Fibroblast of peridontal ligament (primary cell): ENCODE measurements at regions not wholly inside any gene's neighbourhood (a gene's known extent, or its start where the extent isn't known, plus 50 kb on each side); places are given as distances from the start of the nearest gene placed in this dataset.
"Not testable (repeated sequence)": the region's sequence is repeated elsewhere in the genome, so short reads cannot be mapped to it uniquely, and the experiment has no call there.

ENCODE experiments used
- DNase-seq: peaks from one replicate; pipeline ENCODE4 v3.0.0-alpha.2; 2010; ENCODE audit errors: extremely low read depth

GRCh38 chr4:162469977-162470376, 306.2 kb upstream of the FSTL5 start:
- no peak for DNase-seq

DNA sequence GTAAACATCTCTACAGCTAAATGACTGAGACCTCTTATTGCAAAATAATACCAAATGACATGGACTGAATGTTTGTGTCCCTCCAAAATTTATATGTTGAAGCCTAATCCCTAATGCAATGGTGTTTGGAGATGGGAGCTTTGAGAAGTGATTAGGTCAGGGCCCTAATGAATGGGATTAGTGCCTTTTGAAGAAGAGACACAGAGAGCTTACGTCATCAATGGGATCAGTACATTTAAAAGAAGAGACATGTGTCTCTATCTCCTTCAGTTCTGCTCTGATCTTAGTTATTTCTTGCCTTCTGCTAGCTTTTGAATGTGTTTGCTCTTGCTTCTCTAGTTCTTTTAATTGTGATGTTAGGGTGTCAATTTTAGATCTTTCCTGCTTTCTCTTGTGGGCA, 301.6 kb upstream of the FSTL5 start:
- DNase-seq, result not testable (repeated sequence)

DNA sequence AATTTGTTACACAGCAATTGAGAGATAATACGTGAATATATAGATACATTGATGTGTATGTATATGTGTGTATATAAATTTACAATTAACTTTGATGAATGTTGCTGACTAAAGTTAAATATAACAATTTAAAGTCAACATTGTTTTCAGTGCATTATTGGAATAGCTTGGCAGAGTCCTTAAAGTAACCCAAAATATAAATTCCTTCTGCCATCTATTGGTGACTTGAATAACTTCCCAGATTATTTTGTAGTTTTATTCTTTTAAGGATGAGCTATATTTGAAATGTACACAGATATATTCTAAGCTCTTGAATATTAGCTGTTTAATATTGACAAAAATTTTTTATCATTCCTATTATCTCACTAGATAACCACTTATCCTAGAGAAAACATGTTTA, 298.2 kb upstream of the FSTL5 start:
- DNase-seq, result no peak

- no peak for DNase-seq
Measured at GRCh38 chr4:162458051-162458450, 294.3 kb upstream of the FSTL5 start.

- DNase-seq, result no peak
Measured at GRCh38 chr4:162457071-162457865, 293.5 kb upstream of the FSTL5 start.

DNA sequence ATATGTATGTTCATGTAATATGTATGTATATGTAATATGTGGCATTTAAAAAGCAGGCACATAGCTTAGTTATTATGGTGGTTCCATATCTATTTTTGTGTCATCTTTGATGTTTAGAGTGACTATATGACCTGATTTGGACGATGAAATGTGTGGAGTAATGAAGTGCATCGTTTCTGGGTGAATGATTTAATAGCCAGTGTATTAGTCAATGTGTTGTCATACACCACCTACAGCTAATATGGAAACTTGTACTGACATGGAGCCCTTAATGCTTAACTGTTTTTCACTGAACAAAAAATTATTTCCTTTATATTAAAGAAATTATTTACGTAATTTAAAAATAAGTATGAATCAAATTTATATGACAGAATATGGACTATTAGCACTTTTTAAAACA, 292.3 kb upstream of the FSTL5 start:
- no peak for DNase-seq

DNA sequence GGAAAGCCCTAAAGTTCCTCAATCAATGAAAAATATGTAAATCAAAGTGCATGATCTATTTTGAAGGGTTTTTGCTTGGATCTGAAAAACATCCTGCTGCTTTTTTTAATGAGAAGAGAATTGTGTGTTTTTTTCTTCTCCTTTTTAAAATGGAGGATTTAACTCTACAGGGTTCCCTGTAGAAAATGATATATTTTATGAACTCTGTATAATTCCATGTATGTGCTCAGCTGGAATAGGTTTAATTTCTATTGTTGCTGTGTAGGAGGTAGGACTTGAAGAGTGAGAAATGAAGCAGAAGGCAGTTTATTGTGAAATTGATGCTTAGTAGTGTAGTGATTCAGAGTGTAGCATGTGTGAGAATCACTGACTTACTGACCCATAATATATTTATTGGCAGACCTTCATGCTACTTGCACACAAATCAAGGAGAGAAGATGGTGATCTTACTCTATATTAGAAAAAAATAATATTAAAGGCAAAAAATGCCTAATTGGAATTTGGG, 286.8 kb upstream of the FSTL5 start:
- DNase-seq, result no peak

DNA sequence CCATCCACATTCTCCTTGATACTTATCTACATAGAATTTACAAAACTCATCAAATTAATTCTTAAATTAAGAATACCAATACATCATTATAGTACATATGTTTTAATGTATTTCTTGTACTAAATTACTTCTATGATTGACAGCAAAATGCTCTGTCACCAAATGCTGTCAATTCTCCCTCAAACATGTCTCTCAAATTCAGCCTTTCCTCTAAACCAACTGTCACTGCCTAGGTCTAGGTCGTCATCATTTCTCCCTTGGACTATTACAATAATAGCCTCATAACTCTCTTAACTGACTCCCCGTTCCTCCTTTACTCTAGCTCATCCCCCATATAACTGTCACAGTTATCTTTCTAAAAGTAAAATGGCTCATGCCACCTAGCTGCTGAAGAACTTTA, 279.7 kb upstream of the FSTL5 start:
- DNase-seq, result no peak

GRCh38 chr4:162442128-162442527, 278.3 kb upstream of the FSTL5 start:
- DNase-seq, result no peak

- DNase-seq, result no peak
Measured at GRCh38 chr4:162422312-162422711, 258.5 kb upstream of the FSTL5 start.

DNA sequence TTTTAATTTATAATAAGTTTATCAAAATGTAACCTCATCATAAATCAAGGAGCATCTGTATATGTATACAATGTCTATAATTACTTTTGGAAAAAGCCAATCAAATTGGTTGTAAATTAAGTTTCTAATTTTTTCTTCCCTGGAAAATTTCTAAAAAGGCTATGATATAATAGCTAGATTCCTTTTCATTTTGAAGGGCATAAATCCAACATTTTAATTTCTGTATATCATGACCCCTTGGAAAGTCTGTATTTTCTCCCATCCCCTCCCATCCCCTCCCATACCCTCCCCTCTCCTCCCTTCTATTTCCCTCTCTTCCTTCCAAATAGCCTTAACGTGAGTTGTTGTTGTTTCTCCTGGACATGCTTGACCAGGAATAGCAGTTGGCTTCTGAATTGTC, 247.1 kb upstream of the FSTL5 start:
- no peak for DNase-seq

GRCh38 chr4:162409048-162409447, 245.2 kb upstream of the FSTL5 start:
- DNase-seq, result no peak

DNA sequence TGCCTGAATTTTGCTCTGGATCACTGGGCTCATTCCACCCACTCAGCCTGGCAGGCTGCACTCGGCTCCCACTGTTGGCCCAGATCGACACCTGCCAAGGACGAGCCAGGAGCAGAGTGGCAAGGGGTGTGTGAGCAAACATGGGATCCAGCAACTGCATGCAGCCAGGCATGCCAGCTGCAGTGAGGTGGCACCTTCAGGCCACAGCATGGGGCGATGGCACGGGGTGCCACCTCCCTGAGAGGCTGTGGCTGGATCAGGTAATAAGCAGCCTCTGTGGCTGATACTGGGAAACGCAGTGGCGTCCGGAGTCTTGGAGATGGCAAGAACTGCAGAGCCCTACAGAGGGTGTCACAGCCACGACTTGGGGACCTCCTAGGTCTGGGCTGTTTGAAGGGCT, 244.5 kb upstream of the FSTL5 start:
- no peak for DNase-seq

GRCh38 chr4:162406637-162407365, 243.0 kb upstream of the FSTL5 start:
- DNase-seq, result no peak

GRCh38 chr4:162403932-162404331, 240.1 kb upstream of the FSTL5 start:
- DNase-seq, result no peak

- DNase-seq, result no peak
Measured at GRCh38 chr4:162403419-162403818, 239.6 kb upstream of the FSTL5 start.

GRCh38 chr4:162401021-162401420, 237.2 kb upstream of the FSTL5 start:
- DNase-seq, result no peak

DNA sequence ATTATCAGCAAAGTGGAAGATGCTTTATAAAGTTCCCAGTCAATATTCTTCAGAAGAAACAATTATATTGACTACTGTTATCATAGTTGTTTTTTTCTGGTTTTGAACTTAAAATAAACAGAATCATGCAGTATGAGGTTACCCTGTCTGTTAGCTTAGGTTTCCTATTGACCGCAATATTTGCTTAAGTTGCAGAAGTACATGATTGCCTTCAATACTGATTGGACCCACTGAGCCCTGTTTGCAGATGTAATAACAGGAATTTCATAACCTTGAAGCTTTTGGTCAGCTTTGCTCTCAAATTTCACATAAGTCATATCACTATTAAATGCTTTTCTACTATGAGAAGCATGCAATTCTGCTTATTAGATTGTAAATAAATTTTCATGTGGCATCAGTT, 229.1 kb upstream of the FSTL5 start:
- no peak for DNase-seq

GRCh38 chr4:162366146-162366545, 202.3 kb upstream of the FSTL5 start:
- DNase-seq, result no peak

GRCh38 chr4:162364651-162365050, 200.9 kb upstream of the FSTL5 start:
- no peak for DNase-seq

DNA sequence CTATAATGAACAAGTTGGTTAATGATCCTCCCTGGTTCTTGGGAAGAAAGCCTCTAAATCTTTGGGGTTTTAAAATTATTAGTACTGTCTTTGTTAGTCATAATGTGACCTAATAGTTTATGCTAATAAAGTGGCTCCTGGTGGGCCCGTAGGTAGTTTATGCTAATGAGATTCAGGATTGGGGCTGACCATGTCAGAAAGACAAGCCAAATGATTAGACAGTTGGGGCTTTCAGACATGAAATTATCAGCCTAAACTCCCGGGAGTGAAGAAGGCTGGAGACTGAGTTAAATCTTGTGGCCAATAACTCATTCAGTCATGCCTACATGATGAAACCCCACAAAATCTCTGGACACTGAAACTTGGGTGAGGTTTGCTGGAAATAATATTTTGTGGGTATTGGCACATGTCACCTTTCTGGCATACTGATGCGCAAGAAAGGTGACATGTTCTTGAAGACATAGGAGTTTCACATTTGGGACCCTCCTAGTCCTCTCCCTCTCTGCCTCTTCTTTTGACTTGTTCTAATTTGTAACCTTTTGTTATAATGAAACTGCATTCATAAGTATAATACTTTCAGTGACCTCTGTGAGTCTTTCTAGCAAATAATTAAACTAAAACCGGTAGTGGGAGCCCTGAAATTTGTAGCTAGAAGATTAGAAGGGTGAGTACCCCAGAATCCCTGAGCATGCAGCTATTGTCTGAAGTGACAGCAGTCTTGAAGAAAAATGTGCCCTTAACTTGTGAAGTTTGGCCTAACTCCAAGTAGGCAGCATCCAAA, 196.8 kb upstream of the FSTL5 start:
- no peak for DNase-seq

GRCh38 chr4:162356181-162356580, 192.4 kb upstream of the FSTL5 start:
- no peak for DNase-seq
